DMS 273 (cell line): ENCODE measurements at regions not wholly inside any gene's neighbourhood (a gene's known extent, or its start where the extent isn't known, plus 50 kb on each side); places are given as distances from the start of the nearest gene placed in this dataset.
A peak's percentile ranks its signal among the peaks of the same experiment; 100 is the strongest.
"Not testable (repeated sequence)": the region's sequence is repeated elsewhere in the genome, so short reads cannot be mapped to it uniquely, and the experiment has no call there.

Experiments used
- DNase-seq: peaks from one replicate; lab custom pipeline; 2025; ENCODE audit not compliant: unreplicated experiment; lab: John Stamatoyannopoulos, UW

- not testable (repeated sequence) for DNase-seq
Measured at GRCh38 chr7:89616829-89617228, 537.4 kb upstream of the STEAP1 start.

GRCh38 chr7:89618274-89618673 is 536.0 kb upstream of the STEAP1 start:
- peak; percentile 11 for DNase-seq

- no peak for DNase-seq
Measured at GRCh38 chr7:89621925-89622641, 532.2 kb upstream of the STEAP1 start.

GRCh38 chr7:89623018-89623672 is 531.1 kb upstream of the STEAP1 start:
- DNase-seq, result peak; percentile 65

- not testable (repeated sequence) for DNase-seq
Measured at GRCh38 chr7:89624155-89624554, 530.1 kb upstream of the STEAP1 start.

GRCh38 chr7:89648509-89648908 is 505.8 kb upstream of the STEAP1 start:
- no peak for DNase-seq

GRCh38 chr7:89655946-89656345 is 498.3 kb upstream of the STEAP1 start:
- DNase-seq, result no peak

GRCh38 chr7:89661876-89662275 is 492.4 kb upstream of the STEAP1 start:
- no peak for DNase-seq

- no peak for DNase-seq
Measured at GRCh38 chr7:89666136-89666835, 488.0 kb upstream of the STEAP1 start.

GRCh38 chr7:89680161-89680560 is 474.1 kb upstream of the STEAP1 start:
- no peak for DNase-seq

GRCh38 chr7:89681448-89681847 is 472.8 kb upstream of the STEAP1 start:
- no peak for DNase-seq

- DNase-seq, result no peak
Measured at GRCh38 chr7:89685287-89685686, 469.0 kb upstream of the STEAP1 start.

- peak; percentile 85 for DNase-seq
Measured at GRCh38 chr7:89687211-89687610, 467.1 kb upstream of the STEAP1 start.

- peak; percentile 12 for DNase-seq
Measured at GRCh38 chr7:89695241-89695640, 459.0 kb upstream of the STEAP1 start.

GRCh38 chr7:89714131-89714530 is 440.1 kb upstream of the STEAP1 start:
- DNase-seq, result no peak

GRCh38 chr7:89718941-89719340 is 435.3 kb upstream of the STEAP1 start:
- not testable (repeated sequence) for DNase-seq

- no peak for DNase-seq
Measured at GRCh38 chr7:89728481-89728880, 425.8 kb upstream of the STEAP1 start.

GRCh38 chr7:89731751-89732445 is 422.4 kb upstream of the STEAP1 start:
- DNase-seq, result no peak

- no peak for DNase-seq
Measured at GRCh38 chr7:89738549-89738948, 415.7 kb upstream of the STEAP1 start.

GRCh38 chr7:89757910-89758309 is 396.4 kb upstream of the STEAP1 start:
- no peak for DNase-seq

GRCh38 chr7:89760690-89761089 is 393.6 kb upstream of the STEAP1 start:
- no peak for DNase-seq
